AG09309 (cell line): ENCODE measurements at regions not wholly inside any gene's neighbourhood (a gene's known extent, or its start where the extent isn't known, plus 50 kb on each side); places are given as distances from the start of the nearest gene placed in this dataset.

Source experiments
- DNase-seq: peaks from one replicate; pipeline ENCODE4 v3.0.0-alpha.2; 2010; ENCODE audit warnings: low read depth
- H3K4me3 ChIP-seq: 2 replicates; pipeline ENCODE4 v1.5.1; 2011; ENCODE audit warnings: mild to moderate bottlenecking, low read depth, low read length, moderate library complexity; ENCODE audit not compliant: control insufficient read depth
- CTCF ChIP-seq: IDR thresholded peaks from 2 replicates; pipeline ENCODE4 v1.5.1; 2011; ENCODE audit warnings: mild to moderate bottlenecking, low read depth, low read length, inconsistent platforms; ENCODE audit not compliant: insufficient read depth, control insufficient read depth; ENCODE audit errors: missing control alignments

- H3K4me3 ChIP-seq: no peak overlapping the region
- no peak for DNase-seq
- no peak for TF ChIP-seq CTCF
These were observed 74.4 kb upstream of the GATA5 start for GRCh38 chr20:62550087-62550632.

- no peak overlapping the region for H3K4me3 ChIP-seq
- no peak for DNase-seq
- no peak for TF ChIP-seq CTCF
These were observed 75.9 kb upstream of the GATA5 start for GRCh38 chr20:62551407-62552323.

GRCh38 chr20:62552613-62553012, 76.8 kb upstream of the GATA5 start:
- H3K4me3 ChIP-seq: no peak overlapping the region
- no peak for DNase-seq
- TF ChIP-seq CTCF: no peak

- H3K4me3 ChIP-seq: no peak overlapping the region
- no peak for DNase-seq
- TF ChIP-seq CTCF: no peak
These were observed 77.5 kb upstream of the GATA5 start for GRCh38 chr20:62553136-62553837.

- H3K4me3 ChIP-seq: no peak overlapping the region
- no peak for TF ChIP-seq CTCF
- DNase-seq: no peak
These were observed 78.0 kb upstream of the GATA5 start for GRCh38 chr20:62553838-62554161.

- TF ChIP-seq CTCF: no peak
- DNase-seq: no peak
These were observed 78.6 kb upstream of the GATA5 start for GRCh38 chr20:62554214-62554897.

More at GRCh38 chr20:62554214-62554897, 78.6 kb upstream of the GATA5 start:
- no peak overlapping the region for H3K4me3 ChIP-seq
